ENCODE measurements at regions not wholly inside any gene's neighbourhood (a gene's known extent, or its start where the extent isn't known, plus 50 kb on each side); places are given as distances from the start of the nearest gene placed in this dataset.

DNA sequence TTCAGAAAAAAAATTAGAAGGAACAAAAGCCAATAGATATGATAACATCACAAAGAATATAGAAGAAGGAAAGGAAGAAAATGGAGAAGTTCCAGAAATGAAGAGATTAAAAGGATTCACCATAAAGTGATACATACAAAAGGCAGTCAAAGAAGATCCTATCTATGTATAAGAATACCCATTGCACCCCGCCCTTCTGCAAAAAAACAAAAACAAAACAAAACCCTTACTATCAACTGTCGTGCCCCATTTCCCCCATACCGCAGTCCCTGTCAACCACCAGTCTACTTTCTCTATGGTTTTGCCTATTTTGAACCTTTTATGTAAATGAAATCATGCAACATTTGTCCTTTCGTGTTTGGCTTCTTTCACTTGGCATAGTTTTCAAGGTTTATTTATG is 385.6 kb downstream of the PRDM5 start:
- TF ChIP-seq, protein P1, sequence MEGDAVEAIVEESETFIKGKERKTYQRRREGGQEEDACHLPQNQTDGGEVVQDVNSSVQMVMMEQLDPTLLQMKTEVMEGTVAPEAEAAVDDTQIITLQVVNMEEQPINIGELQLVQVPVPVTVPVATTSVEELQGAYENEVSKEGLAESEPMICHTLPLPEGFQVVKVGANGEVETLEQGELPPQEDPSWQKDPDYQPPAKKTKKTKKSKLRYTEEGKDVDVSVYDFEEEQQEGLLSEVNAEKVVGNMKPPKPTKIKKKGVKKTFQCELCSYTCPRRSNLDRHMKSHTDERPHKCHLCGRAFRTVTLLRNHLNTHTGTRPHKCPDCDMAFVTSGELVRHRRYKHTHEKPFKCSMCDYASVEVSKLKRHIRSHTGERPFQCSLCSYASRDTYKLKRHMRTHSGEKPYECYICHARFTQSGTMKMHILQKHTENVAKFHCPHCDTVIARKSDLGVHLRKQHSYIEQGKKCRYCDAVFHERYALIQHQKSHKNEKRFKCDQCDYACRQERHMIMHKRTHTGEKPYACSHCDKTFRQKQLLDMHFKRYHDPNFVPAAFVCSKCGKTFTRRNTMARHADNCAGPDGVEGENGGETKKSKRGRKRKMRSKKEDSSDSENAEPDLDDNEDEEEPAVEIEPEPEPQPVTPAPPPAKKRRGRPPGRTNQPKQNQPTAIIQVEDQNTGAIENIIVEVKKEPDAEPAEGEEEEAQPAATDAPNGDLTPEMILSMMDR (conservative IDR thresholded peaks at IDR 0.05; ENCODE audit: low read depth, low read length): no peak
- DNase-seq (ENCODE audit: low read depth): no peak
- H3K4me3 ChIP-seq (ENCODE audit: low read length): no peak overlapping the region

DNA sequence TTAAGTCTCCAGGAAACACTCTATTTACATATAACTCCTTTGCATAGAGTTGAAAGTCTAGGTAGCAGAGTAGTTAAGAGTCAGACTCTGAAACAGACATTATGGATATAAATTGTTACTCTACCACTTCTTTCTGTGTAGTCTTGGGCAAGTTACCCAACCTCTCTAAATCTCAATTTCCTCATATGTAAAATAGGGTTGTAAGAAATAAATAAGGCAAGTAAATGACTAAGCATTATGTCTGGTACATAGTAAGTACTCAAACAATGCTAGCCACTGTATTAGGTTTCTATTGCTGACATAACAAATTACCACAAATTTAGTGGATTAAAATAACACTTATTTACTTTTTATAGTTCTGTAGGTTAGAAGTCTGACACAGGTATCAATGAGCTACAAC is 394.1 kb downstream of the PRDM5 start:
- H3K4me3 ChIP-seq (ENCODE audit: low read length): no peak overlapping the region
- no peak for DNase-seq (ENCODE audit: low read depth)
- TF ChIP-seq, protein P1 (conservative IDR thresholded peaks at IDR 0.05; ENCODE audit: low read depth, low read length): no peak

DNA sequence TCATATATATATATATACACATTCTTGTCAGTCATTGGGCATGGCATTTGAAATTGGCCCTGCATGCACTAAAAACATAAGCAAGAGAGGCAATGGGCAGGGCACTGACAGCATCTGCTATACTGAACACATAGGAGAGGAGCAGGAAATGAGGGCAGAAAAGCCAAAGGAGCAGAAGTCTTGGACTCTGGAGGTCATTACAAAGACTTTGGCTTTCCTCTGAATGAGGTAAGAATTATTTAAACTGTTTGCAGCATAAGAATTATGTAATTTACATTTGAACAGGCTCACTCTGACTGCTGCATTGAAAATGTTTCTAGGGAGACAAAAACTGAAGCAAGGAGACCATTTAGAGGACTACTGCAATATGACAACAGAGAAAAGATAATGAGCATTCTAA is 396.5 kb downstream of the PRDM5 start:
- TF ChIP-seq, protein P1 (conservative IDR thresholded peaks at IDR 0.05; ENCODE audit: low read depth, low read length): no peak
- DNase-seq (ENCODE audit: low read depth): no peak

DNA sequence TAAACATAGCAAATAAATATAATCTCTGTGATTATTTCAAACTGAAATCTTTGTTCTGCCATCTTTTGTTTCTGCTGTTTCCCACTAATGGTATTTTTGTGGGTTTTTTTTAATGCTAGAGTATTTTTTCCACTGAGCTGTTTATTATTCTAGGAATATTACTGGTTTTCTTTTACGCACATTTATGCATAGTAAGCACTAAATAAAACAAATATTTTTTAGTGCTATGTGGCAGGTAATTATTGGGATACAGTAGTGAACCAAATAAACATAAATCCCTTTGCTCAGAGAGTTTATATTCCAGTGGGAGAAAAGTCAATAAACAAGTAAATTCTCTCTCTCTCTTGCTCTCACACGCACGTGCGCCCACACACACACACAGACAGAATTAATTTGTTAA is 397.4 kb downstream of the PRDM5 start:
- TF ChIP-seq, protein P1 (conservative IDR thresholded peaks at IDR 0.05; ENCODE audit: low read depth, low read length): no peak
- no peak overlapping the region for H3K4me3 ChIP-seq (ENCODE audit: low read length)
- DNase-seq (ENCODE audit: low read depth): no peak

More for the DNA sequence above, 396.5 kb downstream of the PRDM5 start:
- H3K4me3 ChIP-seq (ENCODE audit: low read length): no peak overlapping the region

DNA sequence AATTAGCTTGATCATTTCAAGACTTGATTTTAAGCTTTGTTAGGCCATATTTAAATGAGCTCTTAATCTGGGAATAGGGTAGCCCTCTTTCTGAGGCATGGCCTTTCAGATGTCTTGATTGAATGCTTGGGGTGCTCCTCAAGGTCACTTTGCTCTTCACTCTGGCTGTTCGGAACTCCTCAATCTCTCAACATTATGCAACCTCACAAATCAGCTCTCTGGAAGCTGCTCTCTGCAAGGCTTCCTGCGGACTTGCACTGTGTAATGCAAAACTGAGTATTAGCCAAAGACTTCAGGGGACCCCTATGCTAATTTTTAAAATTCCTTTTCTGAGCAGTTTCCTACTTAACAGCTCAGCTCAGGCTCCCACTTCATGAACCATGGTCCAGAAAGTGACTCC is 398.3 kb downstream of the PRDM5 start:
- H3K4me3 ChIP-seq (ENCODE audit: low read length): no peak overlapping the region
- TF ChIP-seq, protein P1 (conservative IDR thresholded peaks at IDR 0.05; ENCODE audit: low read depth, low read length): no peak
- no peak for DNase-seq (ENCODE audit: low read depth)

DNA sequence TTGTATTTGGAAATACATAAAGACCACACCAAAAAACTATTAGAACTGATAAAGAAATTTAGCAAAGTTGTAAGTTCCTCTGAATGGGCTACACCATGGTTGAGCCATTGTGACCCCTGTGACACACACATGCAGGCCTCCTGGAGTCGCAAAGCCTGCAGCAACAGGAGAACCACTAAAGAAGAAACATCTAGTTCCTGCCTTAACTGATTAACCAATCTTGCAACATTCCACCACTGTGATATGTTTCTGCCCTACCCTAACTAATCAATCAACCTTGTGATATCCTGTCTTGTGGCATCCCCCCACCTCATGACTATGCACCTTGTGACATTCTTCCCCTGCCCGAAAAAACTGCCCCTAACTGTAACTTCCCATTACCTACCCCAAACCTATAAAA is 401.8 kb downstream of the PRDM5 start:
- no peak overlapping the region for H3K4me3 ChIP-seq (ENCODE audit: low read length)
- TF ChIP-seq, protein P1 (conservative IDR thresholded peaks at IDR 0.05; ENCODE audit: low read depth, low read length): no peak
- no peak for DNase-seq (ENCODE audit: low read depth)

DNA sequence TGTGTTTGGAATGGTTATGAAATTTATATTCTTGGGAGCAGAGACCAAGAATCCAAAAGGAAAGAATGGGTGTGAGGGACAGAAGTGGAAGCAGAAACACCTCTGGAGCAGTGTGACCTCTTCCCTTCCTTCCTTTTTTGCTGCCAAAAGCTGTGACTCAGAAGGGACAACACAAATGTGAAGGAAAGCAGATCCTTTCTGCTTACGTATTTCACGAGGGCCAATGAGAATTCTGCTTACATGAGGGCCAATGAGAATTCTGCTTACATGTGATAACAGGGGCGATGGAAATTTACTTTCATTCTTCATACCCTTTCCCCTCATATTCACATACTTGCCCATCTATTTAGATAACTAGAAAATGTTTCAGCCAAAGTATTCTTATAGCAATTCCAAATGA is 404.6 kb downstream of the PRDM5 start:
- H3K4me3 ChIP-seq (ENCODE audit: low read length): no peak overlapping the region
- TF ChIP-seq, protein P1 (conservative IDR thresholded peaks at IDR 0.05; ENCODE audit: low read depth, low read length): no peak
- DNase-seq (ENCODE audit: low read depth): no peak

All from retinal pigment epithelial cell (primary cell).